Spleen (tissue), 11 donors: ENCODE measurements at regions not wholly inside any gene's neighbourhood (a gene's known extent, or its start where the extent isn't known, plus 50 kb on each side); places are given as distances from the start of the nearest gene placed in this dataset.

Experiments used
- DNase-seq: peaks from one replicate; pipeline ENCODE4 v3.0.0-alpha.2; 2020
- H3K27ac ChIP-seq, 8 donors: fragments of 200-600 bp; sonication (generic) in 7 of 8; 1 replicate in 4 of 8; 2 replicates in 4 of 8; pipeline versions ENCODE4 v1.5.0 to v1.8.0; 2016 to 2021; ENCODE audit warnings: inconsistent platforms in 4 of 8, mild to moderate bottlenecking in 4 of 8, moderate library complexity in 1 of 8
- H3K27me3 ChIP-seq, 7 donors: fragments of 200-600 bp; sonication (generic) in 6 of 7; replicated peaks in 1 of 7; 1 replicate in 4 of 7; 2 replicates in 3 of 7; pipeline versions ENCODE4 v1.5.0 to v1.8.0; 2016 to 2021; ENCODE audit warnings: inconsistent platforms in 3 of 7, mild to moderate bottlenecking in 1 of 7
- H3K36me3 ChIP-seq, 6 donors: fragments of 200-600 bp; sonication (generic) in 5 of 6; 1 replicate in 4 of 6; 2 replicates in 2 of 6; pipeline versions ENCODE4 v1.5.0 to v1.8.0; 2016 to 2021; ENCODE audit warnings: inconsistent platforms in 2 of 6
- H3K4me1 ChIP-seq, 6 donors: fragments of 200-600 bp; sonication (generic) in 5 of 6; 1 replicate in 3 of 6; 2 replicates in 3 of 6; pipeline versions ENCODE4 v1.5.0 to v1.8.0; 2016 to 2021; ENCODE audit warnings: inconsistent platforms in 3 of 6
- H3K4me3 ChIP-seq, 8 donors: fragments of 200-600 bp; sonication (generic) in 7 of 8; 1 replicate in 4 of 8; 2 replicates in 4 of 8; pipeline versions ENCODE4 v1.5.0 to v1.8.0; 2016 to 2021; ENCODE audit warnings: inconsistent platforms in 4 of 8, mild to moderate bottlenecking in 4 of 8, moderate library complexity in 2 of 8
- H3K9me3 ChIP-seq, 8 donors: fragments of 200-600 bp; sonication (generic) in 7 of 8; 1 replicate in 4 of 8; 2 replicates in 4 of 8; pipeline versions ENCODE4 v1.5.0 to v1.8.0; 2016 to 2021; ENCODE audit warnings: inconsistent platforms in 4 of 8
- POLR2A ChIP-seq, 3 donors: fragments of 450-650 bp; IDR thresholded peaks; one replicate each; pipeline ENCODE4 v1.5.1; 2017; ENCODE audit warnings: antibody characterized with exemption in 3 of 3, mild to moderate bottlenecking in 1 of 3
- POLR2AphosphoS5 ChIP-seq, 3 donors: sonication (generic); formaldehyde crosslinking; IDR thresholded peaks; one replicate each; pipeline ENCODE4 v1.5.1; 2017; ENCODE audit warnings: antibody characterized with exemption in 3 of 3
- WGBS, 5 donors: extraction: QIAGEN DNeasy Blood & Tissue Kit in 3 of 5; methylation state at CpG; one replicate each; pipeline versions ENCODE4 v1.1.5 to v1.1.7; 2013 to 2018; 5-methylcytosine and 5-hydroxymethylcytosine counted together
- intact Hi-C: fragments of 100-400 bp; cut with DNase I; formaldehyde crosslinking; loops from one replicate; pipeline ENCODE4 v1.15.0; 2023; ENCODE audit warnings: low total_unique reads
- TF ChIP-seq, protein P1 (sequence below), 11 experiments: fragments of 200-600 bp in 7 of 11; fragments of 450-650 bp in 4 of 11; sonication (generic) in 4 of 11; IDR thresholded peaks in 8 of 11; conservative IDR thresholded peaks in 3 of 11; 1 replicate in 7 of 11; 2 replicates in 4 of 11; pipeline versions ENCODE4 v1.4.0 to v1.8.0; 2016 to 2021; ENCODE audit warnings: antibody characterized with exemption in 11 of 11, inconsistent platforms in 4 of 11, mild to moderate bottlenecking in 1 of 11
- donor health status: healthy with polysubstance abuse.
- donor health status: DM: no; HTN: no; CAD: no; lungs with moderate emphysema.
- donor health status: DM: no; HTN: no; CAD: no.
- donor health status: Bipolar disorder and iron deficiency.
- donor health status: healthy.
- donor health status: DM: no; HTN: no; CAD: no.
- donor health status: DM: yes; HTN: yes; CAD: no.

DNA sequence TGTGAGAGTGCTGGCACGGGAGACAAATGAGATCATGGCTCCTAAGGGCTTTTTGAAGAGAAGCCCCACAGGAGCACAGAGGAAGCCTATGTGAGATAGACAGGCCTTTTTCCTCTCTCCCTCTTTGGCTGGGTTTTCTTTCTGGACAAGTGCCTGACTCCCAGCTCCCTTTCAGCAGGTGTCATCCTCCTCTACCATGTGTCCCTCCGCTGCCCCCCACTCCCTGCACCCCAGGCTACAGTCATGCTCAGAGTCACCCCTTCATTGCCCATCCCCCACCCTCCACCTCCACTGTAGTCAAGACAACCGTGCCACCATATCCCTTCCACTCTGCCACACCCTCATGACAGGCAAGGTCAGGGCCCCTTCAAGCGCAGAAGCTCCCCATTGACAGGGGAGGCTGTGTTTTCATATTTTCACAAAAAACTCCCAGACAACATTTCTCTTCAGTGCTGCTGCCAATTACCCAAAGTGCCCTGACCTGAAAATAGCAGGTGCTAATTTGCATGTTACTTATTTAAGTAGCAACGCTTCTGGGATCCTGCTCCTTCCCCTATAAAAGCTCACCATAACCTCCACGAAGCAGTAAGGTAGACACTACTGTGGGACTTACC is 92.1 kb upstream of the IPO9 start:
- Histone ChIP-seq H3K4me1 (peaks cover 0 to 53% (median 36%) of the 10 kb centered on the region in 6 donors), H3K36me3 (no peaks in the 10 kb centered on the region), H3K4me3 (no peak overlapping the region), H3K27me3 (peaks cover 0 to 27% (median 5%) of the 10 kb centered on the region in 7 donors), H3K9me3 (no peaks in the 10 kb centered on the region), H3K27ac (peak overlapping the region in 1 of 8 donors; percentile 25)
- intact Hi-C loops, result no loop called here
- WGBS, 5 donors, result 55 to 64% (median 60%) methylated on average over 6 of the region's 6 CpGs
- TF ChIP-seq, protein P1, sequence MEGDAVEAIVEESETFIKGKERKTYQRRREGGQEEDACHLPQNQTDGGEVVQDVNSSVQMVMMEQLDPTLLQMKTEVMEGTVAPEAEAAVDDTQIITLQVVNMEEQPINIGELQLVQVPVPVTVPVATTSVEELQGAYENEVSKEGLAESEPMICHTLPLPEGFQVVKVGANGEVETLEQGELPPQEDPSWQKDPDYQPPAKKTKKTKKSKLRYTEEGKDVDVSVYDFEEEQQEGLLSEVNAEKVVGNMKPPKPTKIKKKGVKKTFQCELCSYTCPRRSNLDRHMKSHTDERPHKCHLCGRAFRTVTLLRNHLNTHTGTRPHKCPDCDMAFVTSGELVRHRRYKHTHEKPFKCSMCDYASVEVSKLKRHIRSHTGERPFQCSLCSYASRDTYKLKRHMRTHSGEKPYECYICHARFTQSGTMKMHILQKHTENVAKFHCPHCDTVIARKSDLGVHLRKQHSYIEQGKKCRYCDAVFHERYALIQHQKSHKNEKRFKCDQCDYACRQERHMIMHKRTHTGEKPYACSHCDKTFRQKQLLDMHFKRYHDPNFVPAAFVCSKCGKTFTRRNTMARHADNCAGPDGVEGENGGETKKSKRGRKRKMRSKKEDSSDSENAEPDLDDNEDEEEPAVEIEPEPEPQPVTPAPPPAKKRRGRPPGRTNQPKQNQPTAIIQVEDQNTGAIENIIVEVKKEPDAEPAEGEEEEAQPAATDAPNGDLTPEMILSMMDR (IDR thresholded peaks at IDR 0.05 in 8 of 11, conservative IDR thresholded peaks at IDR 0.05 in 3 of 11), result no peak
- no peak for TF ChIP-seq POLR2A (IDR thresholded peaks at IDR 0.05)
- TF ChIP-seq POLR2AphosphoS5 (IDR thresholded peaks at IDR 0.05), result no peak
- no peak for DNase-seq

DNA sequence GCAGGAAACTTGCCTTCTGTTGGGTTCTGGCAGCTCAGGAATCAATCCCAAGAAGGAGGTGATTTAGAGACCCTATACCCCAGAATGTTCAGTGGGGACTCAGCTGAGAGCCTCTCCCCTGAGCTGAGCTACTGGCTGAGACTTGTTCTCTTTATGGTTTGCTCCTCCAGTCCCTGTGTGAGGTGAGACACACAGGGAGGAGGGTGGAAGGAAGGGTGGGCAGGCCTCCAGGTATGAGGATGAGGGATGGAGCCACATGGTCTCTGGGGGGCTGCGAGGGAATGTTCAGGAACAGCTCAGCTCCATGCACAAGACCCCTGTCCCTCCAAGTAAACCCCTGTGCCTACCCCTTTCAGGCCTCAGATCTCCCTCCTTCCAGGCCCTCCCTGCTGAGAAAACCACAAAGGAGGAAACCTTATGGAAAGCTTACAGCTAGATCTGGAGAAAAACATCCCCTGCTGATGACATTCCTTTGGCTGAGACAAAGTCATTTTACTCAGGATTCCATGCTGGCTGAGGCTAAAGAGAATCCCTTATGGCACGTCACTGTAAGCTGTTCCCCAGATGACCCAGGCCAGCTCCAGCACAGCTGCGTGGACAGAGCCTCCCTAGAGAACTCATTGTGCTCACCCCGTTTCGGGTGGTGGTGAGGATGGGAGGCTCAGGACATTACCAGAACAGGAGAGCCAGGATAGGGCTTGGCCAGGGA is 91.5 kb upstream of the IPO9 start:
- Histone ChIP-seq H3K36me3 (no peaks in the 10 kb centered on the region), H3K27ac (peak overlapping the region in 2 of 8 donors; percentile 13 to 25), H3K9me3 (no peaks in the 10 kb centered on the region), H3K27me3 (peaks cover 0 to 27% (median 5%) of the 10 kb centered on the region in 7 donors), H3K4me3 (no peak overlapping the region), H3K4me1 (peaks cover 0 to 53% (median 36%) of the 10 kb centered on the region in 6 donors)
- DNase-seq, result no peak
- intact Hi-C loops, result no loop called here
- WGBS, 5 donors, result 67 to 83% (median 76%) methylated on average over 5 of the region's 5 CpGs
- TF ChIP-seq, protein P1 (IDR thresholded peaks at IDR 0.05 in 8 of 11, conservative IDR thresholded peaks at IDR 0.05 in 3 of 11), result no peak
- TF ChIP-seq POLR2A (IDR thresholded peaks at IDR 0.05) (no peak), POLR2AphosphoS5 (IDR thresholded peaks at IDR 0.05) (peak in 1 of 3 donors; percentile 30)

DNA sequence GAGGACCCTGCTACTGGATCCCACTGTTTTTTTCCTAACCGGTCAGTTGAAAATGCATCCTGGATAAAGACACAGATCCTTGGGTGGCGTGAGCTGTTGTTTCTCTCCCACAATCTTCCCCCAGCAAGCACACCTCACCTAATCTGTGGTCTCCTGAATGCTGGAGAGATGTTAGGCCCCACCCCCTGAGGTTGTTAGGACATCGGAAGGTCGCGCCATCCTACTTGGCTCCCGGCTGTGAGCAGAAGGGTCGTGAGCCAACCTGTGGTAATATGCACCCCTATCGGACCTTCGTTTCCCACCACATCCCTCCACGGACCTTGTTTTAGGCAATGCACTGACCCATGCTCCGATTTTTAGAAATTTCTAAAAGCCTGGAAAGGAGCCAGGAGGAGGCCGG is 89.9 kb upstream of the IPO9 start:
- H3K27me3 ChIP-seq, result peaks cover 0 to 27% (median 5%) of the 10 kb centered on the region in 7 donors
- no peaks in the 10 kb centered on the region for H3K36me3 ChIP-seq
- 60 to 69% (median 62%) methylated on average over 12 of the region's 12 CpGs for WGBS, 5 donors
- intact Hi-C loops, result no loop called here
- no peak for DNase-seq
- TF ChIP-seq POLR2A (IDR thresholded peaks at IDR 0.05) (no peak), POLR2AphosphoS5 (IDR thresholded peaks at IDR 0.05) (no peak)
- TF ChIP-seq, protein P1 (IDR thresholded peaks at IDR 0.05 in 8 of 11, conservative IDR thresholded peaks at IDR 0.05 in 3 of 11), result no peak
- H3K9me3 ChIP-seq, result no peaks in the 10 kb centered on the region
- H3K27ac ChIP-seq, result peak overlapping the region in 1 of 8 donors; percentile 13
- peak overlapping the region; percentile 47 to 90 (median 59) for H3K4me3 ChIP-seq
- peaks cover 0 to 53% (median 36%) of the 10 kb centered on the region in 6 donors for H3K4me1 ChIP-seq

DNA sequence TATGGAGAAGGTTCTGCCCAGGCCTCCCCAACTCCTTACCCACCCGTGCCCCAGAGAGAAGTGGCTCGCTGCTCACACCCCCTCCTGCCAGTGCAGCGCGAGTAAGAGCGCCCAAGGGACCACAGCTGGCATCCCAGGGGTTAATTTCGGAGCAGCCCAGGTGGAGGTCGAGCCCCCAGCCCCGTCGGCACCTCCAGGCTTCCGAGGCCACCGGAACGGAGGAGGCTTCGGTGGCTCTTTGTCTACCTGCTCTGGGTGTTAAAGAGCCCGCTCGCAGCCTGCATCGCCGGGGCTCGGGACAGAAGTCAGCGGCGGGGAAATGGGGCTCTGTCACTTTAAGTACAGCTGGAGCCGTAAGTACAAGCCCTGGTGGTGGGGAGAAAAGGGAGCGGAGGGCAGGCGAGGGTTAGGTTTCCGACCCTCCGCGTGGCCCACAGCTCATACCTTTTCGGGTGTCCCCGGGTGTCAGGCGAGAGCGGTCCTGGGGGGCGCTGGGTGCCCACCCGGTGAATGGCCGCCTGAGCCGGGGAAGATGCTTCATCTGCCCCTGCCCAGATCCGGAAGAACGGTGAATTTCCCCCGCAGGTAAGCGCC is 89.4 kb upstream of the IPO9 start:
- H3K4me3 ChIP-seq, result peak overlapping the region; percentile 47 to 90 (median 59)
- peak; percentile 88 for DNase-seq
- intact Hi-C loops, result no loop called here
- H3K9me3 ChIP-seq, result no peaks in the 10 kb centered on the region
- WGBS, 5 donors, result 2 to 7% (median 2%) methylated on average over 22 to 38 of the region's 38 CpGs
- TF ChIP-seq POLR2A (IDR thresholded peaks at IDR 0.05) (no peak), POLR2AphosphoS5 (IDR thresholded peaks at IDR 0.05) (peak in 2 of 3 donors; percentile 14 to 43)
- no peaks in the 10 kb centered on the region for H3K36me3 ChIP-seq
- peaks cover 0 to 27% (median 5%) of the 10 kb centered on the region in 7 donors for H3K27me3 ChIP-seq
- peak overlapping the region in 4 of 8 donors; percentile 13 to 67 (median 51) for H3K27ac ChIP-seq
- peaks cover 0 to 53% (median 36%) of the 10 kb centered on the region in 6 donors for H3K4me1 ChIP-seq
